DND-41 (cell line): ENCODE measurements at regions not wholly inside any gene's neighbourhood (a gene's known extent, or its start where the extent isn't known, plus 50 kb on each side); places are given as distances from the start of the nearest gene placed in this dataset.

Source experiments
- ATAC-seq: fragments of 200-7000 bp; cut with Tn5 transposase; 3 replicates; pipeline ENCODE4 v1.9.1; 2021; ENCODE audit warnings: low read depth; ENCODE audit not compliant: insufficient read depth
- DNase-seq: peaks from one replicate; pipeline ENCODE4 v3.0.0-alpha.2; 2020
- H2AFZ ChIP-seq: 2 replicates; pipeline ENCODE4 v1.6.0; 2012; ENCODE audit warnings: low read depth, low read length
- H3K27ac ChIP-seq: 2 replicates; pipeline ENCODE4 v1.5.1; 2012; ENCODE audit warnings: low read length, inconsistent platforms
- H3K27me3 ChIP-seq: fragments of 200-600 bp; sonication (generic); 2 replicates; pipeline ENCODE4 v1.6.0; 2012; ENCODE audit warnings: low read length, mild to moderate bottlenecking, inconsistent platforms; ENCODE audit not compliant: insufficient read depth, poor library complexity
- H3K36me3 ChIP-seq: 2 replicates; pipeline ENCODE4 v1.5.1; 2012; ENCODE audit warnings: low read length, inconsistent platforms; ENCODE audit not compliant: insufficient read depth
- H3K4me1 ChIP-seq: 2 replicates; pipeline ENCODE4 v1.5.1; 2012; ENCODE audit warnings: mild to moderate bottlenecking, low read length; ENCODE audit not compliant: insufficient read depth
- H3K4me2 ChIP-seq: 2 replicates; pipeline ENCODE4 v1.6.0; 2012; ENCODE audit warnings: mild to moderate bottlenecking, moderate library complexity, low read length, inconsistent platforms; ENCODE audit not compliant: insufficient read depth
- H3K4me3 ChIP-seq, 2 experiments: fragments of 200-600 bp in 1 of 2; shearing (Covaris generic) in 1 of 2; 2 replicates each; pipeline ENCODE4 v1.5.1; 2012 to 2016; ENCODE audit warnings: inconsistent platforms in 2 of 2, low read length in 2 of 2, mild to moderate bottlenecking in 2 of 2, low read depth in 1 of 2, moderate library complexity in 1 of 2
- H3K79me2 ChIP-seq: 2 replicates; pipeline ENCODE4 v1.6.0; 2012; ENCODE audit warnings: low read length, inconsistent platforms; ENCODE audit not compliant: insufficient read depth
- H3K9ac ChIP-seq: 2 replicates; pipeline ENCODE4 v1.6.0; 2012; ENCODE audit warnings: low read depth, mild to moderate bottlenecking, inconsistent platforms, low read length, moderate library complexity
- H3K9me3 ChIP-seq: 2 replicates; pipeline ENCODE4 v1.5.1; 2012; ENCODE audit warnings: low read length, moderate library complexity, mild to moderate bottlenecking, inconsistent platforms; ENCODE audit not compliant: insufficient read depth, severe bottlenecking
- H4K20me1 ChIP-seq: 2 replicates; pipeline ENCODE4 v1.6.0; 2012; ENCODE audit warnings: low read length; ENCODE audit not compliant: insufficient read depth
- CTCF ChIP-seq: IDR thresholded peaks from 2 replicates; pipeline ENCODE4 v1.5.1; 2012; ENCODE audit warnings: borderline replicate concordance, low read length, moderate library complexity, mild to moderate bottlenecking; ENCODE audit not compliant: poor library complexity, severe bottlenecking; ENCODE audit errors: extremely low read depth
- EZH2 ChIP-seq: IDR thresholded peaks from 3 replicates; pipeline ENCODE4 v1.6.1; 2012; ENCODE audit warnings: borderline replicate concordance, low read depth, mild to moderate bottlenecking, moderate library complexity, low read length, inconsistent platforms; ENCODE audit not compliant: severe bottlenecking

- ATAC-seq = no peak
- H4K20me1 ChIP-seq = no peaks in the 10 kb centered on the region
These were observed 103.7 kb upstream of the TMEM72 start for GRCh38 chr10:44807451-44807850.

GRCh38 chr10:44809647-44810046 lies 101.5 kb upstream of the TMEM72 start:
- H3K9ac ChIP-seq = no peak overlapping the region

More at GRCh38 chr10:44807451-44807850, 103.7 kb upstream of the TMEM72 start:
- Histone ChIP-seq H3K4me1 (no peaks in the 10 kb centered on the region), H3K4me2 (no peak overlapping the region), H3K4me3 (no peak overlapping the region), H3K36me3 (no peaks in the 10 kb centered on the region), H3K27ac (no peak overlapping the region), H3K9ac (no peak overlapping the region), H3K79me2 (no peaks in the 10 kb centered on the region), H3K27me3 (peaks cover 7% of the 10 kb centered on the region), H2AFZ (no peak overlapping the region), H3K9me3 (no peaks in the 10 kb centered on the region)
- DNase-seq = no peak
- TF ChIP-seq EZH2 (no peak), CTCF (no peak)

GRCh38 chr10:44811072-44811471 lies 100.1 kb upstream of the TMEM72 start:
- no peaks in the 10 kb centered on the region for H3K36me3 ChIP-seq
- no peak overlapping the region for H2AFZ ChIP-seq
- H3K9me3 ChIP-seq = no peaks in the 10 kb centered on the region
- H3K79me2 ChIP-seq = no peaks in the 10 kb centered on the region
- H4K20me1 ChIP-seq = no peaks in the 10 kb centered on the region
- H3K9ac ChIP-seq = no peak overlapping the region
- peaks cover 4% of the 10 kb centered on the region for H3K27me3 ChIP-seq
- DNase-seq (no peak), ATAC-seq (no peak)
- H3K27ac ChIP-seq = no peak overlapping the region
- H3K4me2 ChIP-seq = no peak overlapping the region
- no peaks in the 10 kb centered on the region for H3K4me1 ChIP-seq
- TF ChIP-seq CTCF = no peak
- TF ChIP-seq EZH2 = no peak
- H3K4me3 ChIP-seq = no peak overlapping the region

More at GRCh38 chr10:44809647-44810046, 101.5 kb upstream of the TMEM72 start:
- peaks cover 4% of the 10 kb centered on the region for H3K27me3 ChIP-seq
- no peaks in the 10 kb centered on the region for H3K4me1 ChIP-seq
- no peaks in the 10 kb centered on the region for H3K9me3 ChIP-seq
- H3K4me3 ChIP-seq = no peak overlapping the region
- no peak for ATAC-seq
- no peaks in the 10 kb centered on the region for H3K36me3 ChIP-seq
- H4K20me1 ChIP-seq = no peaks in the 10 kb centered on the region
- no peak overlapping the region for H3K4me2 ChIP-seq
- H3K27ac ChIP-seq = no peak overlapping the region
- DNase-seq = no peak
- H2AFZ ChIP-seq = no peak overlapping the region
- TF ChIP-seq CTCF (no peak), EZH2 (no peak)
- no peaks in the 10 kb centered on the region for H3K79me2 ChIP-seq

- Histone ChIP-seq H3K9ac (no peak overlapping the region), H3K4me3 (no peak overlapping the region), H3K27me3 (peaks cover 7% of the 10 kb centered on the region), H3K4me1 (no peaks in the 10 kb centered on the region), H3K36me3 (no peaks in the 10 kb centered on the region), H3K79me2 (no peaks in the 10 kb centered on the region), H4K20me1 (no peaks in the 10 kb centered on the region), H3K9me3 (no peaks in the 10 kb centered on the region), H2AFZ (no peak overlapping the region), H3K27ac (no peak overlapping the region), H3K4me2 (no peak overlapping the region)
- DNase-seq (no peak), ATAC-seq (no peak)
- no peak for TF ChIP-seq CTCF
These were observed 97.9 kb upstream of the TMEM72 start for GRCh38 chr10:44813201-44813600.
